D721Med (cell line): ENCODE measurements at regions not wholly inside any gene's neighbourhood (a gene's known extent, or its start where the extent isn't known, plus 50 kb on each side); places are given as distances from the start of the nearest gene placed in this dataset.

Experiments
- DNase-seq: peaks from one replicate; pipeline ENCODE4 v3.0.0; 2011; ENCODE audit warnings: low spot score; ENCODE audit not compliant: insufficient read length
- FAIRE-seq: peaks from 2 replicates; lab custom pipeline; 2011; peaks lifted over from hg19 to GRCh38; lab: Jason Lieb, UNC
- CTCF ChIP-seq: IDR thresholded peaks from 2 replicates; pipeline ENCODE4 v1.5.1; 2012; ENCODE audit warnings: mild to moderate bottlenecking, control low read depth; ENCODE audit not compliant: insufficient read depth; ENCODE audit errors: missing control alignments

- DNase-seq: no peak
- TF ChIP-seq CTCF: no peak
- FAIRE-seq: no peak
These were observed 150.4 kb upstream of the SMLR1 start for GRCh38 chr6:130676773-130677144.

- TF ChIP-seq CTCF: no peak
- no peak for DNase-seq
- FAIRE-seq: no peak
These were observed 149.9 kb upstream of the SMLR1 start for GRCh38 chr6:130677312-130677711.

- FAIRE-seq (no peak), DNase-seq (no peak)
- TF ChIP-seq CTCF: no peak
These were observed 149.4 kb upstream of the SMLR1 start for GRCh38 chr6:130677766-130678165.

GRCh38 chr6:130679684-130680083 lies 147.5 kb upstream of the SMLR1 start:
- TF ChIP-seq CTCF: no peak
- FAIRE-seq (no peak), DNase-seq (no peak)

GRCh38 chr6:130680116-130680515 lies 147.1 kb upstream of the SMLR1 start:
- FAIRE-seq (no peak), DNase-seq (no peak)
- TF ChIP-seq CTCF: no peak

- no peak for TF ChIP-seq CTCF
- DNase-seq: no peak
- FAIRE-seq: no peak
These were observed 146.2 kb upstream of the SMLR1 start for GRCh38 chr6:130681028-130681427.

- no peak for TF ChIP-seq CTCF
- DNase-seq (no peak), FAIRE-seq (no peak)
These were observed 145.1 kb upstream of the SMLR1 start for GRCh38 chr6:130682066-130682465.
